ENCODE measurements at regions not wholly inside any gene's neighbourhood (a gene's known extent, or its start where the extent isn't known, plus 50 kb on each side); places are given as distances from the start of the nearest gene placed in this dataset.

- TF ChIP-seq, protein P1, sequence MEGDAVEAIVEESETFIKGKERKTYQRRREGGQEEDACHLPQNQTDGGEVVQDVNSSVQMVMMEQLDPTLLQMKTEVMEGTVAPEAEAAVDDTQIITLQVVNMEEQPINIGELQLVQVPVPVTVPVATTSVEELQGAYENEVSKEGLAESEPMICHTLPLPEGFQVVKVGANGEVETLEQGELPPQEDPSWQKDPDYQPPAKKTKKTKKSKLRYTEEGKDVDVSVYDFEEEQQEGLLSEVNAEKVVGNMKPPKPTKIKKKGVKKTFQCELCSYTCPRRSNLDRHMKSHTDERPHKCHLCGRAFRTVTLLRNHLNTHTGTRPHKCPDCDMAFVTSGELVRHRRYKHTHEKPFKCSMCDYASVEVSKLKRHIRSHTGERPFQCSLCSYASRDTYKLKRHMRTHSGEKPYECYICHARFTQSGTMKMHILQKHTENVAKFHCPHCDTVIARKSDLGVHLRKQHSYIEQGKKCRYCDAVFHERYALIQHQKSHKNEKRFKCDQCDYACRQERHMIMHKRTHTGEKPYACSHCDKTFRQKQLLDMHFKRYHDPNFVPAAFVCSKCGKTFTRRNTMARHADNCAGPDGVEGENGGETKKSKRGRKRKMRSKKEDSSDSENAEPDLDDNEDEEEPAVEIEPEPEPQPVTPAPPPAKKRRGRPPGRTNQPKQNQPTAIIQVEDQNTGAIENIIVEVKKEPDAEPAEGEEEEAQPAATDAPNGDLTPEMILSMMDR (conservative IDR thresholded peaks at IDR 0.05; ENCODE audit: low read length), result no peak
- no peak for TF ChIP-seq EZH2phosphoT487 (IDR thresholded peaks at IDR 0.05; ENCODE audit: borderline replicate concordance, low read depth, low read length)
Observed at GRCh38 chr4:100108869-100109268, 81.4 kb downstream of the DDIT4L start.
